Breast epithelium (tissue), 3 donors: ENCODE measurements at regions not wholly inside any gene's neighbourhood (a gene's known extent, or its start where the extent isn't known, plus 50 kb on each side); places are given as distances from the start of the nearest gene placed in this dataset.

Experiments used
- CTCF ChIP-seq, 3 donors: fragments of 450-650 bp; IDR thresholded peaks; one replicate each; pipeline ENCODE4 v1.5.1; 2016 to 2017; ENCODE audit warnings: antibody characterized with exemption in 3 of 3, mild to moderate bottlenecking in 3 of 3, moderate library complexity in 3 of 3
- POLR2A ChIP-seq: fragments of 450-650 bp; IDR thresholded peaks from one replicate; pipeline ENCODE4 v1.6.1; 2016; ENCODE audit warnings: antibody characterized with exemption, mild to moderate bottlenecking, moderate library complexity

- TF ChIP-seq CTCF (IDR thresholded peaks at IDR 0.05) (no peak), POLR2A (no peak)
Observed at GRCh38 chr7:84372155-84372621, 177.6 kb upstream of the SEMA3A start.
